ENCODE measurements at regions not wholly inside any gene's neighbourhood (a gene's known extent, or its start where the extent isn't known, plus 50 kb on each side); places are given as distances from the start of the nearest gene placed in this dataset.

- Histone ChIP-seq H3K27me3 (ENCODE audit: control insufficient read depth, insufficient read depth, low read length) (no peaks in the 10 kb centered on the region), H3K9ac (ENCODE audit: low read length) (no peak overlapping the region), H3K36me3 (ENCODE audit: control insufficient read depth, insufficient read depth, low read length) (no peaks in the 10 kb centered on the region), H3K4me1 (ENCODE audit: control insufficient read depth, insufficient read depth, low read length) (no peaks in the 10 kb centered on the region), H3K9me3 (ENCODE audit: control insufficient read depth, low read length) (no peaks in the 10 kb centered on the region), H3K4me3 (ENCODE audit: low read length) (no peak overlapping the region)
Measured at GRCh38 chr14:97687944-97688630, 890.9 kb downstream of the VRK1 start.

- Histone ChIP-seq H3K4me1 (ENCODE audit: control insufficient read depth, insufficient read depth, low read length) (no peaks in the 10 kb centered on the region), H3K36me3 (ENCODE audit: control insufficient read depth, insufficient read depth, low read length) (no peaks in the 10 kb centered on the region), H3K9me3 (ENCODE audit: control insufficient read depth, low read length) (no peaks in the 10 kb centered on the region), H3K27me3 (ENCODE audit: control insufficient read depth, insufficient read depth, low read length) (no peaks in the 10 kb centered on the region), H3K9ac (ENCODE audit: low read length) (no peak overlapping the region), H3K4me3 (ENCODE audit: low read length) (no peak overlapping the region)
Measured at GRCh38 chr14:97688631-97689336, 891.6 kb downstream of the VRK1 start.

GRCh38 chr14:97692084-97692483 lies 894.9 kb downstream of the VRK1 start:
- no peak overlapping the region for H3K4me3 ChIP-seq (ENCODE audit: low read length)
- H3K27me3 ChIP-seq (ENCODE audit: control insufficient read depth, insufficient read depth, low read length) = no peaks in the 10 kb centered on the region

GRCh38 chr14:97695456-97695981 lies 898.3 kb downstream of the VRK1 start:
- H3K9me3 ChIP-seq (ENCODE audit: control insufficient read depth, low read length) = no peaks in the 10 kb centered on the region
- no peaks in the 10 kb centered on the region for H3K36me3 ChIP-seq (ENCODE audit: control insufficient read depth, insufficient read depth, low read length)
- no peaks in the 10 kb centered on the region for H3K27me3 ChIP-seq (ENCODE audit: control insufficient read depth, insufficient read depth, low read length)
- H3K4me1 ChIP-seq (ENCODE audit: control insufficient read depth, insufficient read depth, low read length) = no peaks in the 10 kb centered on the region
- H3K4me3 ChIP-seq (ENCODE audit: low read length) = no peak overlapping the region
- H3K9ac ChIP-seq (ENCODE audit: low read length) = no peak overlapping the region

More at GRCh38 chr14:97692084-97692483, 894.9 kb downstream of the VRK1 start:
- Histone ChIP-seq H3K9me3 (ENCODE audit: control insufficient read depth, low read length) (no peaks in the 10 kb centered on the region), H3K36me3 (ENCODE audit: control insufficient read depth, insufficient read depth, low read length) (no peaks in the 10 kb centered on the region), H3K9ac (ENCODE audit: low read length) (no peak overlapping the region), H3K4me1 (ENCODE audit: control insufficient read depth, insufficient read depth, low read length) (no peaks in the 10 kb centered on the region)

- H3K36me3 ChIP-seq (ENCODE audit: control insufficient read depth, insufficient read depth, low read length) = no peaks in the 10 kb centered on the region
- no peaks in the 10 kb centered on the region for H3K9me3 ChIP-seq (ENCODE audit: control insufficient read depth, low read length)
- no peak overlapping the region for H3K4me3 ChIP-seq (ENCODE audit: low read length)
- no peaks in the 10 kb centered on the region for H3K4me1 ChIP-seq (ENCODE audit: control insufficient read depth, insufficient read depth, low read length)
- H3K9ac ChIP-seq (ENCODE audit: low read length) = no peak overlapping the region
- H3K27me3 ChIP-seq (ENCODE audit: control insufficient read depth, insufficient read depth, low read length) = no peaks in the 10 kb centered on the region
Measured at GRCh38 chr14:97697772-97698171, 900.6 kb downstream of the VRK1 start.

- Histone ChIP-seq H3K36me3 (ENCODE audit: control insufficient read depth, insufficient read depth, low read length) (no peaks in the 10 kb centered on the region), H3K27me3 (ENCODE audit: control insufficient read depth, insufficient read depth, low read length) (no peaks in the 10 kb centered on the region), H3K9ac (ENCODE audit: low read length) (no peak overlapping the region), H3K9me3 (ENCODE audit: control insufficient read depth, low read length) (no peaks in the 10 kb centered on the region), H3K4me3 (ENCODE audit: low read length) (no peak overlapping the region), H3K4me1 (ENCODE audit: control insufficient read depth, insufficient read depth, low read length) (no peaks in the 10 kb centered on the region)
Measured at GRCh38 chr14:97699026-97699425, 901.8 kb downstream of the VRK1 start.

GRCh38 chr14:97703006-97703760 lies 906.0 kb downstream of the VRK1 start:
- Histone ChIP-seq H3K4me3 (ENCODE audit: low read length) (no peak overlapping the region), H3K9ac (ENCODE audit: low read length) (no peak overlapping the region), H3K9me3 (ENCODE audit: control insufficient read depth, low read length) (no peaks in the 10 kb centered on the region), H3K4me1 (ENCODE audit: control insufficient read depth, insufficient read depth, low read length) (no peaks in the 10 kb centered on the region), H3K27me3 (ENCODE audit: control insufficient read depth, insufficient read depth, low read length) (no peaks in the 10 kb centered on the region), H3K36me3 (ENCODE audit: control insufficient read depth, insufficient read depth, low read length) (no peaks in the 10 kb centered on the region)

- H3K4me1 ChIP-seq (ENCODE audit: control insufficient read depth, insufficient read depth, low read length) = no peaks in the 10 kb centered on the region
- no peak overlapping the region for H3K9ac ChIP-seq (ENCODE audit: low read length)
- no peaks in the 10 kb centered on the region for H3K27me3 ChIP-seq (ENCODE audit: control insufficient read depth, insufficient read depth, low read length)
Measured at GRCh38 chr14:97704316-97704885, 907.2 kb downstream of the VRK1 start.

GRCh38 chr14:97705107-97705506 lies 907.9 kb downstream of the VRK1 start:
- no peak overlapping the region for H3K9ac ChIP-seq (ENCODE audit: low read length)
- no peaks in the 10 kb centered on the region for H3K27me3 ChIP-seq (ENCODE audit: control insufficient read depth, insufficient read depth, low read length)
- no peaks in the 10 kb centered on the region for H3K9me3 ChIP-seq (ENCODE audit: control insufficient read depth, low read length)
- H3K4me1 ChIP-seq (ENCODE audit: control insufficient read depth, insufficient read depth, low read length) = no peaks in the 10 kb centered on the region
- no peak overlapping the region for H3K4me3 ChIP-seq (ENCODE audit: low read length)
- H3K36me3 ChIP-seq (ENCODE audit: control insufficient read depth, insufficient read depth, low read length) = no peaks in the 10 kb centered on the region

More at GRCh38 chr14:97704316-97704885, 907.2 kb downstream of the VRK1 start:
- Histone ChIP-seq H3K9me3 (ENCODE audit: control insufficient read depth, low read length) (no peaks in the 10 kb centered on the region), H3K36me3 (ENCODE audit: control insufficient read depth, insufficient read depth, low read length) (no peaks in the 10 kb centered on the region), H3K4me3 (ENCODE audit: low read length) (no peak overlapping the region)

GRCh38 chr14:97705976-97706375 lies 908.8 kb downstream of the VRK1 start:
- no peaks in the 10 kb centered on the region for H3K36me3 ChIP-seq (ENCODE audit: control insufficient read depth, insufficient read depth, low read length)
- no peaks in the 10 kb centered on the region for H3K4me1 ChIP-seq (ENCODE audit: control insufficient read depth, insufficient read depth, low read length)
- H3K9me3 ChIP-seq (ENCODE audit: control insufficient read depth, low read length) = no peaks in the 10 kb centered on the region
- H3K27me3 ChIP-seq (ENCODE audit: control insufficient read depth, insufficient read depth, low read length) = no peaks in the 10 kb centered on the region
- no peak overlapping the region for H3K9ac ChIP-seq (ENCODE audit: low read length)
- no peak overlapping the region for H3K4me3 ChIP-seq (ENCODE audit: low read length)

GRCh38 chr14:97706819-97707218 lies 909.6 kb downstream of the VRK1 start:
- Histone ChIP-seq H3K4me3 (ENCODE audit: low read length) (no peak overlapping the region), H3K36me3 (ENCODE audit: control insufficient read depth, insufficient read depth, low read length) (no peaks in the 10 kb centered on the region)

More at GRCh38 chr14:97706819-97707218, 909.6 kb downstream of the VRK1 start:
- Histone ChIP-seq H3K4me1 (ENCODE audit: control insufficient read depth, insufficient read depth, low read length) (no peaks in the 10 kb centered on the region), H3K27me3 (ENCODE audit: control insufficient read depth, insufficient read depth, low read length) (no peaks in the 10 kb centered on the region), H3K9me3 (ENCODE audit: control insufficient read depth, low read length) (no peaks in the 10 kb centered on the region), H3K9ac (ENCODE audit: low read length) (no peak overlapping the region)

Measured in mucosa of stomach (tissue), 1 donor.